Mucosa of descending colon (tissue), 3 donors: ENCODE measurements at regions not wholly inside any gene's neighbourhood (a gene's known extent, or its start where the extent isn't known, plus 50 kb on each side); places are given as distances from the start of the nearest gene placed in this dataset.

Source experiments
- ATAC-seq: fragments of 200-7000 bp; cut with Tn5 transposase; one replicate; pipeline ENCODE4 v1.9.1; 2020; ENCODE audit warnings: mild to moderate bottlenecking, moderate library complexity
- DNase-seq, 3 donors: peaks; one replicate each; pipeline ENCODE4 v3.0.0-alpha.2; 2020
- H3K36me3 ChIP-seq: fragments of 200-600 bp; one replicate; pipeline ENCODE4 v1.8.0; 2021; ENCODE audit warnings: low read depth, mild to moderate bottlenecking
- H3K4me1 ChIP-seq: fragments of 200-600 bp; one replicate; pipeline ENCODE4 v1.8.0; 2021; ENCODE audit warnings: low read depth, mild to moderate bottlenecking
- H3K4me3 ChIP-seq: fragments of 200-600 bp; one replicate; pipeline ENCODE4 v1.8.0; 2021; ENCODE audit warnings: mild to moderate bottlenecking
- H3K9me3 ChIP-seq: fragments of 200-600 bp; one replicate; pipeline ENCODE4 v1.8.0; 2021; ENCODE audit warnings: mild to moderate bottlenecking
- intact Hi-C, 2 donors: fragments of 100-400 bp; cut with DNase I in 1 of 2; cut with micrococcal nuclease in 1 of 2; formaldehyde crosslinking; loops; one replicate each; pipeline versions ENCODE4 v1.11.0 to v1.11.1; 2022; cut with DNase I, micrococcal nuclease
- TF ChIP-seq, protein P1 (sequence below): fragments of 200-600 bp; IDR thresholded peaks from one replicate; pipeline ENCODE4 v1.8.0; 2022; ENCODE audit warnings: antibody characterized with exemption, mild to moderate bottlenecking
- donor health status: DM: no; HTN: no; CAD: no; lungs with moderate emphysema.
- donor health status: DM: no; HTN: no; CAD: no.
- donor health status: DM: no; HTN: yes; CAD: no.

DNA sequence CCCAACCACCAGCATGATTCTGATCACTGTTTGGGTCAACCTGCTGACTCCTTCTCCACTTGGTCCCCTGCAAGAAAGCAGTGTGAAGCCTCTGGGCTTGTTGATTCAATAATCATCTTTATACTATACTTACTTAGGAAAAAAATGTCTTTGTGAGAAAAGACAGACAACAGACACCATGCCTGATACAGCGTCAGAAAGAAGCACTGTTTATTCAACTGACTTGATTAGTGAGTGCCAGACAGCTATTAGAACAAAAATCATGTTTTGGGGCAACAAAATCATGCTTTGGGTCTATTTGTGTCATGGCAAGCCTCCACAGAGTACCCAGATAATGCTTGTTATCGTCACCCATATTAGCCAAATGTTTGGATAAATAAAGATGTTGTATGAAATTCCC lies 58.7 kb upstream of the ATL2 start:
- Histone ChIP-seq H3K36me3 (no peaks in the 10 kb centered on the region), H3K9me3 (no peaks in the 10 kb centered on the region), H3K4me3 (no peak overlapping the region), H3K4me1 (no peaks in the 10 kb centered on the region)
- TF ChIP-seq, protein P1, sequence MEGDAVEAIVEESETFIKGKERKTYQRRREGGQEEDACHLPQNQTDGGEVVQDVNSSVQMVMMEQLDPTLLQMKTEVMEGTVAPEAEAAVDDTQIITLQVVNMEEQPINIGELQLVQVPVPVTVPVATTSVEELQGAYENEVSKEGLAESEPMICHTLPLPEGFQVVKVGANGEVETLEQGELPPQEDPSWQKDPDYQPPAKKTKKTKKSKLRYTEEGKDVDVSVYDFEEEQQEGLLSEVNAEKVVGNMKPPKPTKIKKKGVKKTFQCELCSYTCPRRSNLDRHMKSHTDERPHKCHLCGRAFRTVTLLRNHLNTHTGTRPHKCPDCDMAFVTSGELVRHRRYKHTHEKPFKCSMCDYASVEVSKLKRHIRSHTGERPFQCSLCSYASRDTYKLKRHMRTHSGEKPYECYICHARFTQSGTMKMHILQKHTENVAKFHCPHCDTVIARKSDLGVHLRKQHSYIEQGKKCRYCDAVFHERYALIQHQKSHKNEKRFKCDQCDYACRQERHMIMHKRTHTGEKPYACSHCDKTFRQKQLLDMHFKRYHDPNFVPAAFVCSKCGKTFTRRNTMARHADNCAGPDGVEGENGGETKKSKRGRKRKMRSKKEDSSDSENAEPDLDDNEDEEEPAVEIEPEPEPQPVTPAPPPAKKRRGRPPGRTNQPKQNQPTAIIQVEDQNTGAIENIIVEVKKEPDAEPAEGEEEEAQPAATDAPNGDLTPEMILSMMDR = no peak
- intact Hi-C loops = no loop called here
- no peak for ATAC-seq
- no peak for DNase-seq

DNA sequence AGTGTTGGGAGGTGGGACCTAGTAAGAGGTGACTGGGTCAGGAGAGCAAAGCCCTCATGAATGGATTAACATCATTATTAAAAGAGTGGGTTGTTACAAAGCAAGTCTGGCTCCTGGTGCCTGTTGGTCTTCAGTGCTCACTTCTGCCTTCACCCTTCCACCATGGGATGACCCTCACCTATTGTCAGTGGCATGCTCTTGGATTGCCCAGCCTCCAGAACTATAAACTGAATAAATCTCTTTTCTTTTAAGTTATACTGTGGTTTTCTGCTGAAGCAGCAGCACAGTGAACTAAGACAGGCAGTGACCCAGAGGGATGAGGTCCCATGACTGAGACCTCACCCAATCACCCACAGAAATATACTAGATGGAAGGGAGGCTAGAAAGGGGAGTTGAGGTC lies 57.5 kb upstream of the ATL2 start:
- H3K4me3 ChIP-seq = no peak overlapping the region
- intact Hi-C loops = no loop called here
- H3K36me3 ChIP-seq = no peaks in the 10 kb centered on the region
- no peaks in the 10 kb centered on the region for H3K9me3 ChIP-seq
- TF ChIP-seq, protein P1 = no peak
- ATAC-seq (no peak), DNase-seq (no peak)
- H3K4me1 ChIP-seq = no peaks in the 10 kb centered on the region

DNA sequence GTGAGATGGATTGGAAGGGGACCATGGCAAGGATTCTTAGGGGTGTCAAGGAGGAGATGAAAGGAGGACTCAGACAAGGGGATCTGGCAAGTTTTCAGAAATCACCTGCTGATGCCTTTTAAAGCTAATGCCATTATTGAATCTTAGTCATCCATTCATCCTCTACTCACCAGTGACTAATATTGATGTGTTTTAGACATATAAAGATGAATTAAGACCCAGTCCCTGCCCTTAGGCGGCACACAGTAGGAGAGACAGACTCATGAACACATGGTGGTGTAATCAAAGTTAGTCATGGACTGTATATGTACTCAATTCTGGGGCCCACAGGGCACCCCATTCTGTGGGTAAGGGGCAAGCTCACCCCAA lies 56.5 kb upstream of the ATL2 start:
- H3K9me3 ChIP-seq = no peaks in the 10 kb centered on the region
- no peaks in the 10 kb centered on the region for H3K36me3 ChIP-seq
- H3K4me1 ChIP-seq = no peaks in the 10 kb centered on the region
- DNase-seq (no peak), ATAC-seq (no peak)
- TF ChIP-seq, protein P1 = no peak
- no peak overlapping the region for H3K4me3 ChIP-seq
- intact Hi-C loops = no loop called here

DNA sequence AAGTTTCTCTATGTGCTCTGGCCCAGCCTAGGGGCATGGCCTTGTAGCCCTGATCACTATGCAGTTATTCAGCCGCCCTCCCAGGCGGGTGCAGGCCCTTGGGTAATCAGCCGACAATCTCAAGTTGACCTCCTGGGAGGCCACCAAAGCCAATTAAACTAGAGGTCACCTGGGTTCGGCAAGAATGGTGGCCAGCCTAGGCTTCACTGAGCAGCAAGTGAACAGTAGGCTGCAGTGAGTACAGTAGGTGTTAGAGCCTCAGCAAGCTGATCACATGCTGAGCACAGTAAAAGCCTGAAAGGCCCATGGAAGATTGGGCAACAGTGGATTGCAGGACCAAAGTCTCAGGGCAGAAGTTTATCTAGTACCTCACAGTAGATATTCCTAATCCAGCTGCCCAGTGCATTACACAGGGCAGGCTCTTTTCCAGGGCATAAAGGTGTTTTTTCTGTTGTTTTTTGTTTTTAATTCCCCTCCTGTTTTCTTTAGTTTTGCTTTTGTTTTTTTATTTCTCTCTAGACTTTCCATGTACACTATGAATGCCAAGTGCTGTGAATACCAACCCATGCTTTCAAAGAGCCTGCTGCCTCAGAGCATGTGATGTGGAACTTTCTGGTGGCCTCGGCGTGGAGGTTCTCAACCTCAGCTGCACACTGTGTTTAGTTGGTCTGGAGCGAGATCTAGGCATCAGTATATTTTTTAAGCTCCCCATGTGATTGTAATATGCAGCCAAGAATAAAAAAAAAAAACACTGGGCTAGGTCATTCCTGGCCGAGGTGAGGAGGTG lies 55.9 kb upstream of the ATL2 start:
- Histone ChIP-seq H3K4me3 (no peak overlapping the region), H3K36me3 (no peaks in the 10 kb centered on the region), H3K4me1 (no peaks in the 10 kb centered on the region), H3K9me3 (no peaks in the 10 kb centered on the region)
- peak; percentile 70 for ATAC-seq
- TF ChIP-seq, protein P1 = no peak
- intact Hi-C loops = no loop called here
- DNase-seq = no peak

DNA sequence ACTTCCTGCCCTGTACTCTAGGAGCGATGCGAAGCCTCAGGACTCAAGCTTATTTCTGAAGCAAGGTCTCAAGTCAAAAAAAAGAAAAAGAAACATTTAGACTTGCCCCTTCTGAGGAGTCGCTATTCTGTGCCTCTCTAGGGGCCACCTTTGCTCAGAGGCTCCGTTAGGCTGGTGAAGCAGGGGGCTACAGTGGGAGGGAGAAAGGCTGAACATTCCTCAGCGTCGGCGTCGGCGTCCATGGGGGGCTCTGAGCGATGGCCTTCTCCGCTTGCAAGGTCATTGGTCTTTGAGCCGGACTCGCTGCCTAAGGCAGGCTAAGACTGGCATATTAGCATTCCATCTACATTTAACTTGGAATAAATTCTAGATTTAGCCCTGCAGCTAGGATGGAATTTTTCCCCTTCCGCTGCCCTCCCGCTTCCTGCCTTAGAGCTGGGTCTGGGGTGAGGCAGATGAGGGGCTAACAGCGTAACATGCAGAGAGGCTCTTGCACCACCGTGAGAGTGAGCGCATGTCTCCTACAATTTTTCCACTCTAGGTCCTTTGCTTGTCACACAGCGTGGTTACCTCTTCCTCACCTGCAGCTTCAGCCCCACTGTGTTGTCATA lies 53.6 kb upstream of the ATL2 start:
- Histone ChIP-seq H3K36me3 (no peaks in the 10 kb centered on the region), H3K9me3 (no peaks in the 10 kb centered on the region), H3K4me1 (no peaks in the 10 kb centered on the region), H3K4me3 (no peak overlapping the region)
- ATAC-seq = no peak
- TF ChIP-seq, protein P1 = no peak
- intact Hi-C loops = no loop called here
- no peak for DNase-seq
